Esophagus squamous epithelium (tissue), 4 donors: ENCODE measurements at regions not wholly inside any gene's neighbourhood (a gene's known extent, or its start where the extent isn't known, plus 50 kb on each side); places are given as distances from the start of the nearest gene placed in this dataset.

Source experiments
- POLR2A ChIP-seq, 4 donors: fragments of 450-650 bp; IDR thresholded peaks; one replicate each; pipeline ENCODE4 v1.6.1; 2017; ENCODE audit warnings: antibody characterized with exemption in 4 of 4, mild to moderate bottlenecking in 4 of 4, moderate library complexity in 3 of 4
- TF ChIP-seq, protein P1 (sequence below), 6 experiments: fragments of 450-650 bp in 4 of 6; fragments of 200-600 bp in 2 of 6; sonication (generic) in 2 of 6; IDR thresholded peaks; one replicate each; pipeline ENCODE4 v1.5.1; 2016 to 2019; ENCODE audit warnings: antibody characterized with exemption in 6 of 6, mild to moderate bottlenecking in 4 of 6, moderate library complexity in 4 of 6

DNA sequence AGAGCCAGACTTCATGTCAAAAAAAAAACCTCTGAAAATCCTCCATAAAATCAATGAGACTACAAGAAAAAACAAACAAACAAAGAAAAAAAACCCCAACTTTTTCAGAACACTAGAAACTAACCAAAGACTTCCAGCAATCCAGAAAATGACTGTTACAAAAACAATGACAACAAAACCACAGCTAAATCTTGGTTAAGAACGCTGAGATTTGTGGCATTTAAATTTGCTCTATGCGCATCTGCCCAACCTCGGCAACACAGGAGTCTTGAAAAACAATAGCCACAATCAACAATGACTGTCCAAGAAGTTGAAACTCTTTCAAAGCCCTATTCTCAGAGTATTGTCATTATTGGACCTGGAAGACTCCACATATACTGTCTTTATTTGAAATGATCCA lies 402.4 kb downstream of the ZFHX3 start:
- TF ChIP-seq, protein P1, sequence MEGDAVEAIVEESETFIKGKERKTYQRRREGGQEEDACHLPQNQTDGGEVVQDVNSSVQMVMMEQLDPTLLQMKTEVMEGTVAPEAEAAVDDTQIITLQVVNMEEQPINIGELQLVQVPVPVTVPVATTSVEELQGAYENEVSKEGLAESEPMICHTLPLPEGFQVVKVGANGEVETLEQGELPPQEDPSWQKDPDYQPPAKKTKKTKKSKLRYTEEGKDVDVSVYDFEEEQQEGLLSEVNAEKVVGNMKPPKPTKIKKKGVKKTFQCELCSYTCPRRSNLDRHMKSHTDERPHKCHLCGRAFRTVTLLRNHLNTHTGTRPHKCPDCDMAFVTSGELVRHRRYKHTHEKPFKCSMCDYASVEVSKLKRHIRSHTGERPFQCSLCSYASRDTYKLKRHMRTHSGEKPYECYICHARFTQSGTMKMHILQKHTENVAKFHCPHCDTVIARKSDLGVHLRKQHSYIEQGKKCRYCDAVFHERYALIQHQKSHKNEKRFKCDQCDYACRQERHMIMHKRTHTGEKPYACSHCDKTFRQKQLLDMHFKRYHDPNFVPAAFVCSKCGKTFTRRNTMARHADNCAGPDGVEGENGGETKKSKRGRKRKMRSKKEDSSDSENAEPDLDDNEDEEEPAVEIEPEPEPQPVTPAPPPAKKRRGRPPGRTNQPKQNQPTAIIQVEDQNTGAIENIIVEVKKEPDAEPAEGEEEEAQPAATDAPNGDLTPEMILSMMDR (IDR thresholded peaks at IDR 0.05) = no peak
- TF ChIP-seq POLR2A (IDR thresholded peaks at IDR 0.05) = no peak
